Neural cell (in vitro differentiated cells): ENCODE measurements at regions not wholly inside any gene's neighbourhood (a gene's known extent, or its start where the extent isn't known, plus 50 kb on each side); places are given as distances from the start of the nearest gene placed in this dataset.

Source experiments
- H2AFZ ChIP-seq: fragments of 200-600, 300-800 bp; sonication (generic), shearing (Covaris generic); 2 replicates; pipeline ENCODE4 v1.6.0; 2014; ENCODE audit warnings: low read depth, mild to moderate bottlenecking, antibody characterized with exemption, low read length, moderate library complexity
- H3F3A ChIP-seq: fragments of 200-600 bp; shearing (Covaris generic); 2 replicates; pipeline ENCODE4 v1.6.1; 2016; ENCODE audit warnings: mild to moderate bottlenecking, moderate library complexity, mixed read lengths, antibody characterized with exemption, low read length; ENCODE audit not compliant: insufficient read depth, poor library complexity, severe bottlenecking
- H3K27ac ChIP-seq: fragments of 200-600, 300-800 bp; sonication (generic), shearing (Covaris generic); 2 replicates; pipeline ENCODE4 v1.5.1; 2014; ENCODE audit warnings: mild to moderate bottlenecking, low read length, moderate library complexity
- H3K27me3 ChIP-seq: fragments of 300-800, 200-600 bp; sonication (generic), shearing (Covaris generic); 2 replicates; pipeline ENCODE4 v1.6.0; 2014; ENCODE audit warnings: mild to moderate bottlenecking, low read depth, low read length, moderate library complexity; ENCODE audit not compliant: insufficient read depth
- H3K36me3 ChIP-seq: fragments of 300-800, 200-600 bp; sonication (generic), shearing (Covaris generic); 2 replicates; pipeline ENCODE4 v1.5.1; 2014; ENCODE audit warnings: mild to moderate bottlenecking, antibody characterized with exemption, low read length, moderate library complexity; ENCODE audit not compliant: insufficient read depth
- H3K4me2 ChIP-seq: fragments of 300-800, 200-600 bp; sonication (generic), shearing (Covaris generic); 2 replicates; pipeline ENCODE4 v1.6.0; 2014; ENCODE audit warnings: mild to moderate bottlenecking, low read length
- H3K4me3 ChIP-seq: fragments of 300-800, 200-600 bp; sonication (generic), shearing (Covaris generic); 2 replicates; pipeline ENCODE4 v1.5.1; 2014; ENCODE audit warnings: mild to moderate bottlenecking, low read length, moderate library complexity
- H3K79me2 ChIP-seq: fragments of 200-600 bp; shearing (Covaris generic); replicated peaks from 2 replicates; pipeline ENCODE4 v1.6.0; 2014; ENCODE audit warnings: mild to moderate bottlenecking, low read length, moderate library complexity; ENCODE audit not compliant: insufficient read depth
- H3K9ac ChIP-seq: fragments of 300-800, 200-600 bp; sonication (generic), shearing (Covaris generic); 2 replicates; pipeline ENCODE4 v1.6.1; 2016; ENCODE audit warnings: mild to moderate bottlenecking, low read length, mixed read lengths
- H3K9me2 ChIP-seq: fragments of 200-600 bp; shearing (Covaris generic); 2 replicates; pipeline ENCODE4 v1.6.1; 2016; ENCODE audit warnings: mild to moderate bottlenecking, low read length, mixed read lengths; ENCODE audit not compliant: insufficient read depth
- H3K9me3 ChIP-seq: fragments of 200-600, 300-800 bp; sonication (generic), shearing (Covaris generic); 2 replicates; pipeline ENCODE4 v1.6.1; 2016; ENCODE audit warnings: mild to moderate bottlenecking, mixed run types, low read length, moderate library complexity, mixed read lengths
- H4K20me1 ChIP-seq: fragments of 200-600 bp; shearing (Covaris generic); 2 replicates; pipeline ENCODE4 v1.6.1; 2016; ENCODE audit warnings: mild to moderate bottlenecking, mixed run types; ENCODE audit not compliant: insufficient read depth
- EP300 ChIP-seq: fragments of 450-650 bp; conservative IDR thresholded peaks from 2 replicates; pipeline ENCODE4 v1.6.1; 2014; ENCODE audit warnings: antibody characterized with exemption, mild to moderate bottlenecking, moderate library complexity; ENCODE audit not compliant: poor library complexity, severe bottlenecking
- EZH2 ChIP-seq: fragments of 200-600, 300-800 bp; shearing (Covaris generic), sonication (generic); IDR thresholded peaks from 2 replicates; pipeline ENCODE4 v1.6.1; 2014; ENCODE audit warnings: antibody characterized with exemption, low read length, borderline replicate concordance, mild to moderate bottlenecking; ENCODE audit not compliant: insufficient read depth, poor library complexity, severe bottlenecking
- MXI1 ChIP-seq: fragments of 450-650 bp; conservative IDR thresholded peaks from 2 replicates; pipeline ENCODE4 v1.6.1; 2014; ENCODE audit warnings: antibody characterized with exemption, mild to moderate bottlenecking; ENCODE audit not compliant: poor library complexity, severe bottlenecking
- POLR2AphosphoS5 ChIP-seq: IDR thresholded peaks from 2 replicates; pipeline ENCODE4 v1.6.1; 2012
- RAD21 ChIP-seq: fragments of 450-650 bp; conservative IDR thresholded peaks from 2 replicates; pipeline ENCODE4 v1.6.1; 2014; ENCODE audit warnings: antibody characterized with exemption, mild to moderate bottlenecking, moderate library complexity
- SMC3 ChIP-seq: fragments of 450-650 bp; conservative IDR thresholded peaks from 2 replicates; pipeline ENCODE4 v1.6.1; 2014; ENCODE audit warnings: antibody characterized with exemption, mild to moderate bottlenecking, moderate library complexity; ENCODE audit not compliant: poor library complexity
- TAF1 ChIP-seq: IDR thresholded peaks from 2 replicates; pipeline ENCODE4 v1.6.1; 2012; ENCODE audit warnings: low read depth
- TF ChIP-seq, protein P1 (sequence below): IDR thresholded peaks from 2 replicates; pipeline ENCODE4 v1.6.1; 2012; ENCODE audit warnings: borderline replicate concordance
- TF ChIP-seq, protein P2 (sequence below): fragments of 450-650 bp; IDR thresholded peaks from 2 replicates; pipeline ENCODE4 v1.5.1; 2014; ENCODE audit warnings: antibody characterized with exemption, mild to moderate bottlenecking, moderate library complexity; ENCODE audit not compliant: poor library complexity, severe bottlenecking

DNA sequence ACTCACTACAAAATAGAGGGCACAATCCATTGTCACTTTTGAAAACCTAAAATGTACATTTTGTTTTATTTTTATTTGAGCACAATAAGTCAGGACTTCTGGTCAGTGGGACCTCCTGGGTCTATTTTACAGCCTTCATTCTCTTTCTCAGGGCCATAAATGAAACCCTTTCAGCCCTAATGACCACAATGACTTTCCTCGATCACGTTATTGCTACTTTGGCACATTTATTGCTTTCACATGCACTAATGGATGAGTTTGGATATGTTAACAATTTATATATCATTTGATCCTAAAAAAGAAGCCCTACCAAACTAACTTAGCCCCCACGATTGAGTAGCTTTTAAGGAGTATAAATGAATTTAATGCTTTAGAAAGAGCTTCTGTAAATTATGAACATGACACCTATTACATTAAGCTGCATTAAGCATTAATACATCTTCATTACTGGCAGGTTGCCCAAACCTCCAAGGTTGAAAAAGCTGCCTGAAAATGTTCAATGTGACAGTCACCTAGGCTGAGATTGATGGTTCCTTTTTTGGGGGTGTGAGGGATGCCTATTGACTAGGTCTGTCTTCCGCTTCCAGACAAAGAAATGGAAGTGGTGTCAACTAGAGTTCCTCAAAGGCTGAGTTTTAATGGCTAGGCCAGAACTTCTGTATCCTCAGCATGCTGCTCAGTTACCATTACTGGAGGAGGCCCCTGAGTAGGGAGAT lies 296.4 kb downstream of the GPAT3 start:
- Histone ChIP-seq H3K9ac (no peak overlapping the region), H3F3A (no peaks in the 10 kb centered on the region), H3K36me3 (no peaks in the 10 kb centered on the region), H3K27ac (no peak overlapping the region), H3K27me3 (no peaks in the 10 kb centered on the region), H4K20me1 (no peaks in the 10 kb centered on the region), H3K4me2 (no peak overlapping the region), H2AFZ (no peak overlapping the region), H3K9me3 (no peaks in the 10 kb centered on the region), H3K4me3 (no peak overlapping the region), H3K79me2 (no peaks in the 10 kb centered on the region), H3K9me2 (no peaks in the 10 kb centered on the region)
- no peak for TF ChIP-seq TAF1
- TF ChIP-seq SMC3, result no peak
- TF ChIP-seq, protein P1, sequence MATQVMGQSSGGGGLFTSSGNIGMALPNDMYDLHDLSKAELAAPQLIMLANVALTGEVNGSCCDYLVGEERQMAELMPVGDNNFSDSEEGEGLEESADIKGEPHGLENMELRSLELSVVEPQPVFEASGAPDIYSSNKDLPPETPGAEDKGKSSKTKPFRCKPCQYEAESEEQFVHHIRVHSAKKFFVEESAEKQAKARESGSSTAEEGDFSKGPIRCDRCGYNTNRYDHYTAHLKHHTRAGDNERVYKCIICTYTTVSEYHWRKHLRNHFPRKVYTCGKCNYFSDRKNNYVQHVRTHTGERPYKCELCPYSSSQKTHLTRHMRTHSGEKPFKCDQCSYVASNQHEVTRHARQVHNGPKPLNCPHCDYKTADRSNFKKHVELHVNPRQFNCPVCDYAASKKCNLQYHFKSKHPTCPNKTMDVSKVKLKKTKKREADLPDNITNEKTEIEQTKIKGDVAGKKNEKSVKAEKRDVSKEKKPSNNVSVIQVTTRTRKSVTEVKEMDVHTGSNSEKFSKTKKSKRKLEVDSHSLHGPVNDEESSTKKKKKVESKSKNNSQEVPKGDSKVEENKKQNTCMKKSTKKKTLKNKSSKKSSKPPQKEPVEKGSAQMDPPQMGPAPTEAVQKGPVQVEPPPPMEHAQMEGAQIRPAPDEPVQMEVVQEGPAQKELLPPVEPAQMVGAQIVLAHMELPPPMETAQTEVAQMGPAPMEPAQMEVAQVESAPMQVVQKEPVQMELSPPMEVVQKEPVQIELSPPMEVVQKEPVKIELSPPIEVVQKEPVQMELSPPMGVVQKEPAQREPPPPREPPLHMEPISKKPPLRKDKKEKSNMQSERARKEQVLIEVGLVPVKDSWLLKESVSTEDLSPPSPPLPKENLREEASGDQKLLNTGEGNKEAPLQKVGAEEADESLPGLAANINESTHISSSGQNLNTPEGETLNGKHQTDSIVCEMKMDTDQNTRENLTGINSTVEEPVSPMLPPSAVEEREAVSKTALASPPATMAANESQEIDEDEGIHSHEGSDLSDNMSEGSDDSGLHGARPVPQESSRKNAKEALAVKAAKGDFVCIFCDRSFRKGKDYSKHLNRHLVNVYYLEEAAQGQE, result no peak
- TF ChIP-seq RAD21, result no peak
- TF ChIP-seq POLR2AphosphoS5, result no peak
- TF ChIP-seq EZH2, result no peak
- TF ChIP-seq EP300, result no peak
- TF ChIP-seq, protein P2, sequence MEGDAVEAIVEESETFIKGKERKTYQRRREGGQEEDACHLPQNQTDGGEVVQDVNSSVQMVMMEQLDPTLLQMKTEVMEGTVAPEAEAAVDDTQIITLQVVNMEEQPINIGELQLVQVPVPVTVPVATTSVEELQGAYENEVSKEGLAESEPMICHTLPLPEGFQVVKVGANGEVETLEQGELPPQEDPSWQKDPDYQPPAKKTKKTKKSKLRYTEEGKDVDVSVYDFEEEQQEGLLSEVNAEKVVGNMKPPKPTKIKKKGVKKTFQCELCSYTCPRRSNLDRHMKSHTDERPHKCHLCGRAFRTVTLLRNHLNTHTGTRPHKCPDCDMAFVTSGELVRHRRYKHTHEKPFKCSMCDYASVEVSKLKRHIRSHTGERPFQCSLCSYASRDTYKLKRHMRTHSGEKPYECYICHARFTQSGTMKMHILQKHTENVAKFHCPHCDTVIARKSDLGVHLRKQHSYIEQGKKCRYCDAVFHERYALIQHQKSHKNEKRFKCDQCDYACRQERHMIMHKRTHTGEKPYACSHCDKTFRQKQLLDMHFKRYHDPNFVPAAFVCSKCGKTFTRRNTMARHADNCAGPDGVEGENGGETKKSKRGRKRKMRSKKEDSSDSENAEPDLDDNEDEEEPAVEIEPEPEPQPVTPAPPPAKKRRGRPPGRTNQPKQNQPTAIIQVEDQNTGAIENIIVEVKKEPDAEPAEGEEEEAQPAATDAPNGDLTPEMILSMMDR, result no peak
- no peak for TF ChIP-seq MXI1

DNA sequence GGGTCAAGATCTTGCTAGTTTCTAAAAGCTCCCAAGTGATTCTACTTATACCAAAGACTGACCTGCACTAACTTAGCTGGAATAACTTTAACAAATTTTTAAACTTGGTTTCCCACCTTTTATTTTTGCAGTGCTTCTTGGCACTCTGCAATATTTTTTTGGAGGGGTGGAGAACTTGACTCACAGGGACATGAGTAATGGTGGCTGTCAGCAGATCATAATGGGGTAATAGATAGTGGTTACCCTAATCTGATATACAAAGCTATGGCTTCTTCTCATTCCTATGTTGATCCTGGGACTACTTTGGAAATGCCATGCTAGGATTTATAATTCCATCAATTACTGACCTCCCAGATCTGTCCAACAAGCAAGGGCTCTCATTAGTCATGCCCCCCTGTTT lies 295.7 kb downstream of the GPAT3 start:
- H3K27me3 ChIP-seq, result no peaks in the 10 kb centered on the region
- H3K79me2 ChIP-seq, result no peaks in the 10 kb centered on the region
- no peak for TF ChIP-seq MXI1
- TF ChIP-seq TAF1, result no peak
- no peak for TF ChIP-seq SMC3
- TF ChIP-seq, protein P2, result no peak
- no peak for TF ChIP-seq EZH2
- TF ChIP-seq EP300, result no peak
- TF ChIP-seq POLR2AphosphoS5, result no peak
- TF ChIP-seq RAD21, result no peak
- TF ChIP-seq, protein P1, result no peak
- H3K9ac ChIP-seq, result no peak overlapping the region
- no peaks in the 10 kb centered on the region for H3K36me3 ChIP-seq
- H3K27ac ChIP-seq, result no peak overlapping the region
- H4K20me1 ChIP-seq, result no peaks in the 10 kb centered on the region
- no peaks in the 10 kb centered on the region for H3F3A ChIP-seq
- no peaks in the 10 kb centered on the region for H3K9me3 ChIP-seq
- no peak overlapping the region for H3K4me2 ChIP-seq
- H2AFZ ChIP-seq, result no peak overlapping the region
- H3K4me3 ChIP-seq, result no peak overlapping the region
- no peaks in the 10 kb centered on the region for H3K9me2 ChIP-seq
